ENCODE measurements at regions not wholly inside any gene's neighbourhood (a gene's known extent, or its start where the extent isn't known, plus 50 kb on each side); places are given as distances from the start of the nearest gene placed in this dataset.
"Not testable (repeated sequence)": the region's sequence is repeated elsewhere in the genome, so short reads cannot be mapped to it uniquely, and the experiment has no call there.

- DNase-seq = not testable (repeated sequence)
These were observed 289.9 kb upstream of the PRSS16 start for GRCh38 chr6:26957399-26958127.

GRCh38 chr6:26961236-26961635, 286.3 kb upstream of the PRSS16 start:
- not testable (repeated sequence) for DNase-seq

GRCh38 chr6:27002447-27002846, 245.1 kb upstream of the PRSS16 start:
- DNase-seq = no peak

GRCh38 chr6:27007020-27007419, 240.5 kb upstream of the PRSS16 start:
- no peak for DNase-seq

- not testable (repeated sequence) for DNase-seq
These were observed 238.9 kb upstream of the PRSS16 start for GRCh38 chr6:27008613-27009012.

GRCh38 chr6:27014053-27014452, 233.4 kb upstream of the PRSS16 start:
- not testable (repeated sequence) for DNase-seq

- no peak for DNase-seq
These were observed 230.8 kb upstream of the PRSS16 start for GRCh38 chr6:27016689-27017088.

- not testable (repeated sequence) for DNase-seq
These were observed 229.1 kb upstream of the PRSS16 start for GRCh38 chr6:27018401-27018800.

- peak; percentile 79 for DNase-seq
These were observed 227.6 kb upstream of the PRSS16 start for GRCh38 chr6:27019651-27020552.

GRCh38 chr6:27020553-27020880, 227.0 kb upstream of the PRSS16 start:
- no peak for DNase-seq

GRCh38 chr6:27023664-27024063, 223.8 kb upstream of the PRSS16 start:
- DNase-seq = no peak

GRCh38 chr6:27025351-27025750, 222.2 kb upstream of the PRSS16 start:
- no peak for DNase-seq

- DNase-seq = no peak
These were observed 221.1 kb upstream of the PRSS16 start for GRCh38 chr6:27026361-27026760.

GRCh38 chr6:27031302-27031701, 216.2 kb upstream of the PRSS16 start:
- no peak for DNase-seq

- no peak for DNase-seq
These were observed 209.0 kb upstream of the PRSS16 start for GRCh38 chr6:27038498-27038897.

GRCh38 chr6:27040244-27041042, 207.1 kb upstream of the PRSS16 start:
- DNase-seq = no peak

GRCh38 chr6:27043244-27043643, 204.3 kb upstream of the PRSS16 start:
- no peak for DNase-seq

- DNase-seq = not testable (repeated sequence)
These were observed 202.4 kb upstream of the PRSS16 start for GRCh38 chr6:27045131-27045530.

GRCh38 chr6:27047725-27048124, 199.8 kb upstream of the PRSS16 start:
- not testable (repeated sequence) for DNase-seq

GRCh38 chr6:27049863-27050781, 197.4 kb upstream of the PRSS16 start:
- no peak for DNase-seq

GRCh38 chr6:27052082-27052730, 195.3 kb upstream of the PRSS16 start:
- DNase-seq = not testable (repeated sequence)

GRCh38 chr6:27052731-27053082, 194.8 kb upstream of the PRSS16 start:
- no peak for DNase-seq

Data from activated CD4-positive, alpha-beta T cell treated with anti-CD3 and anti-CD28 coated beads for 48 hours (primary cell).